HG03469 (cell line): ENCODE measurements at regions not wholly inside any gene's neighbourhood (a gene's known extent, or its start where the extent isn't known, plus 50 kb on each side); places are given as distances from the start of the nearest gene placed in this dataset.

Experiments used
- ATAC-seq: cut with Tn5 transposase; IDR thresholded peaks from one replicate; pipeline ENCODE4 v1.9.1; 2021; ENCODE audit warnings: mild to moderate bottlenecking, moderate library complexity, moderate number of reproducible peaks; ENCODE audit not compliant: unreplicated experiment

- ATAC-seq: no peak
Observed at GRCh38 chr2:146238254-146238966, 1606.4 kb upstream of the ACVR2A start.

GRCh38 chr2:146235158-146235557, 1609.7 kb upstream of the ACVR2A start:
- ATAC-seq: no peak

DNA sequence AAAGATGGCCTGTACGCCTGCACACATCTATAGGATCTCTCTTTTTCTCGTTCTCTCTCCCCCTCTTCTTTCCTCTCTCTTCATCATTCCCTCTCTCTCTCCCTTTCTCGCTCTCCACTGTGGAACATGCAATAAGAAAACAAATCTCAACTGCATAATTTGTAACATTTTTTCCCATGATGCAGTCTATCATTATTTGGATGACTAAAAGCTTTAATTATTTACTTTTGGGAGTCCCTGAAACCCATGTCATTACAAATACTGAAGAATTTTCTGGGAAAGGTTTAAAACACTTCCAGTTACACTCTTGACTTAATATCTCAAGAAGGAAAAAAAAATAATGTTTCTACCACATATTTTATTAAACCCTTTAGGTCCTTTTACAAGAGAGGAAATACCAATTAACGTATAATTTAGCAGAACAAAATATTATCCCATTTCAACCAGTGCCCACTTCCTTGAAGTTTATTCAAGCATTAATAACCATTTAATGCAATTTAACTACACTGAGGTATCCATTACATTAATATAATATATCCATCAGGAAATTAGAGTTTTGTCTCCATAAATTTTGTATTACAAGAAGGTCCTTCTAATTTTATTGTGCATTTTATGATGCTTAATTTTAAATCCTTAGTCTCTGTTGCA, 1615.2 kb upstream of the ACVR2A start:
- no peak for ATAC-seq

GRCh38 chr2:146228466-146229058, 1616.3 kb upstream of the ACVR2A start:
- ATAC-seq: peak; percentile 73

- ATAC-seq: no peak
Observed at GRCh38 chr2:146228020-146228393, 1616.8 kb upstream of the ACVR2A start.

- ATAC-seq: no peak
Observed at GRCh38 chr2:146227152-146228019, 1617.4 kb upstream of the ACVR2A start.

- no peak for ATAC-seq
Observed at GRCh38 chr2:146226077-146226476, 1618.8 kb upstream of the ACVR2A start.

DNA sequence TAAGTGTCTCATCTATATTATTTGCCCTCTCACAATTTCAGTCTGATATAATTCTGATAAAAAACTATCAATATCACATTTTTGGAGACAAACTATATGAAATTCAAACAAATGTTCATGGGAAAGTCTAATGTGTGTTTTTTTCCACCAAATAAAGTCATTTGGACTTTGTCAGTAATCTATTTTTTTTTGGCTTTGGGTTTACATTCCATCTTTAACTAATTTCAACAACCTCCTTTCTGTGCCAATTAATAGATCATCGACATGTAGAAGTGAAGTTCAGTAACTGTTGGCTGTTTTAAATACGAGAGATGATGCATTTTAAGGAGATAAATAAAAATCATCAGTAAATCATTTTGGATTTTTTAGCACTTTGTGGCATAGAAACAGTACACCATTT, 1623.0 kb upstream of the ACVR2A start:
- no peak for ATAC-seq

- no peak for ATAC-seq
Observed at GRCh38 chr2:146220957-146221356, 1623.9 kb upstream of the ACVR2A start.

- ATAC-seq: no peak
Observed at GRCh38 chr2:146214394-146214929, 1630.4 kb upstream of the ACVR2A start.

- no peak for ATAC-seq
Observed at GRCh38 chr2:146213674-146214073, 1631.2 kb upstream of the ACVR2A start.

DNA sequence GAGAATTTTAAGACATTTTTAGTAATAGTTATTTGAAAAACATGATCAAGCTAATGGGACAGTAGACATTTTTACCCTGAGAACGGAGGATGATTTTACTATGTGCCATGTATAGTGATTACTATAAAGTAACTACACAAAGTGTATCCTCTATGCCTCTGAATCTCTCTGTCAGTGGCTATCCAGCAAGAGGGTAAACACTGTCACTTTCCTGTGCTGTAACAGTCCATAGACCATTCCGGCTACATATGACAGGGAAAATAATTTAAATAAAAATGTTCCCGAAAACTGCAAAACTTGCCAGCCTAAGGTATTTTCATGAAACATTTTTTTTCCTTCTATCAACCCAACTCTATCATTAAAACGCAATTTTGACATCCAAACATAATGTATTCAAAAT, 1632.2 kb upstream of the ACVR2A start:
- no peak for ATAC-seq

- ATAC-seq: peak; percentile 60
Observed at GRCh38 chr2:146209842-146210275, 1635.0 kb upstream of the ACVR2A start.

GRCh38 chr2:146207901-146208300, 1636.9 kb upstream of the ACVR2A start:
- no peak for ATAC-seq

DNA sequence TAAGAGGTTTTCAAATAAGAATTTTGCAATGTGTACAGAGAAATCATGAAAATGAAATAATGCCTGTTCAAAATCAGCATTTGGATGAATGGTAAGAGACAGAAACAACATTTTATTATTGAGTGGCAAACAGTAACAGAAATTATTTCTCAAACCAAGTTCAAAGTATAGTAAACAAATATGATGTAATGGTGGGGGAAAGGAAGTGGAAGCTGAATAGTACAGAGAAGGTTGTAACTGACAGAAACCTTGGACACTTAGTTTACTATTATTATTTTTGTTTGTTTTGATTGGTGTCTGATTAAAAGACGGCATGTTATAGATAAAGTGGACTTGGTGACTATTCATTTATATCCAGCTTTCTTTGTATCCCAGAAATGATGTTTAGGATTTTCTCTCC, 1637.4 kb upstream of the ACVR2A start:
- ATAC-seq: no peak

DNA sequence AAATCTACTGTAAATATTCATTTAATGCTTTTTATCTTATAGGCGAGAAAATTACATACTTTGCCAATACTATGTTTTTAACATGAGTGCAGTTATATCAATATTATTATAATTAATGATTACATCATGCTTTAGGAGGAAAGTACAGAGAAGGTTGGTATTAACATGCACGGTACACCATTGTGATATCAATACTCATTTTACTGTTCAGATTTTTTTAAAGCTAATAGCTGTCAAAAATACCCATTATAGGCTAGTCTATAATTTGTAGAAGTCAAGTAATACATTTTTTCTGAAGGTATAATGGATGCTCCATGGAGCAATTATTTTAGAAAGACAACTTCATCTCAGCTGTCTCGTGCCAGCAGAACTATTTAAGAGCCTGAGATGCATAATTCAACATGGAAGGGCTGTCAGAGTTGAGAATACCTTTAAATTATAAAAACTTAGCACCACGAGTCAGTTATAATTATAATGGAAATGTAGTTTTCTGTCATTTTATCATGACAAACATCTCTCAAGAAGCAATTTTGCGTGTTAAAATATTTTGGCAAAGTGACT, 1641.7 kb upstream of the ACVR2A start:
- no peak for ATAC-seq

- ATAC-seq: no peak
Observed at GRCh38 chr2:146193619-146194018, 1651.2 kb upstream of the ACVR2A start.

DNA sequence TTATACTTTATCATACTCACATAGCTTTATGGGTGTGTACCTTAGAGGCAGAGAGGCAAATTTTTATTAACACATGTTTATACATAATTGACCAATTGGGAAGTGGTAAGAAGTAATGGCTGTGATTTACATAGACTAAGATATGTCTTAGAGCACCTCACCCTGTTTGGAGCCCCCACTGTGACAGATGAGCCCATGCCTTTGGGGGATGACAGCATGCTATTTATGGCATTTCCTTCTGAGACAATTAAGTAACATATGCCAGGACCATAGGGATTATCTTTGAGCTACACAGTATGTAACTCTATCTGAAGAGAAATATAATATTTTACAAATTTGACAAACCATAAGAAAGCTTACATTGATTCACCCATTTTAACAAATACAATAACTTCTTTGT, 1655.3 kb upstream of the ACVR2A start:
- no peak for ATAC-seq

DNA sequence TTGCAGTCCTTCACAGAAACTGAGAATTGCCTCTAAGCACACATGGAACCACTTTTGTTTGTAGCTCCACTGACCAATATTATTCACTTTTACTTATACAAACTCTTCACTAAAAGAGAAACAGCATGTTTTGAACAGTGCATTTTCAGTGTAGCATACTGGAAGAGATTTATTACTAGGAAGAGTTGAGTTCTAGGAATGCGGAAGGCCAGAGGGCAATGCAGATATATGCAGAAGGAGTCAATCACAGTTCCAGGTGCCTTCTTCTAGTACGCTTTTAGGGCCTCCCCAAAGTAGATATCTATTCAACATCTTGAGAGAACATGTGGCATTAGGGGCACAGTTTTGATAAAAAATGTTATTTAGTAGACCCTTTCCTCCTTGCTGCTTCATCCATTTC, 1654.0 kb upstream of the ZEB2 start:
- ATAC-seq: no peak

GRCh38 chr2:146161256-146161882, 1641.5 kb upstream of the ZEB2 start:
- no peak for ATAC-seq
